ENCODE measurements at regions not wholly inside any gene's neighbourhood (a gene's known extent, or its start where the extent isn't known, plus 50 kb on each side); places are given as distances from the start of the nearest gene placed in this dataset.

DNA sequence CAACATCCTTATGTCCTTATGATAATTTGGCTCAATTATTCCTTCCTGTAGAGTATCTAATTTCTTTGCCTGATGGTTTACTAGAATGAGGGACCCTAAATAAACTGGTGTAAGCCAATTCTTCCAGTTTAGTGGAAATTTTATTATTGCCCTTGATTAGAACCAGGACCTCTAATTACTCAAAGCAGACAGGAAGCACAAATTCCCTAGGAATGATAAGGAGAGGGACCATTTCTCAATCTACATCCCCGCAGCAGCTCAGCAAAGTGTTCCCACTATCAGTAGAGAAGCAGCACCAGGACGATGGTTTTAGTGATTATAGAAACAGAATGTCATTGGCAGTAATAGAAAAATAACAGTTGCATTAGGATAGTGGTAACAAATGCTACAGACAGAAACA is 97.1 kb downstream of the PLPPR4 start:
- intact Hi-C loops (cut with DNase I, micrococcal nuclease): no loop called here
- DNase-seq (no peak), ATAC-seq (no peak)
- no peaks in the 10 kb centered on the region for H3K36me3 ChIP-seq (ENCODE audit: low read depth)
- no peak overlapping the region for H3K4me3 ChIP-seq
- no peaks in the 10 kb centered on the region for H3K9me3 ChIP-seq
- no peaks in the 10 kb centered on the region for H3K4me1 ChIP-seq (ENCODE audit: low read depth)
- TF ChIP-seq, protein P1, sequence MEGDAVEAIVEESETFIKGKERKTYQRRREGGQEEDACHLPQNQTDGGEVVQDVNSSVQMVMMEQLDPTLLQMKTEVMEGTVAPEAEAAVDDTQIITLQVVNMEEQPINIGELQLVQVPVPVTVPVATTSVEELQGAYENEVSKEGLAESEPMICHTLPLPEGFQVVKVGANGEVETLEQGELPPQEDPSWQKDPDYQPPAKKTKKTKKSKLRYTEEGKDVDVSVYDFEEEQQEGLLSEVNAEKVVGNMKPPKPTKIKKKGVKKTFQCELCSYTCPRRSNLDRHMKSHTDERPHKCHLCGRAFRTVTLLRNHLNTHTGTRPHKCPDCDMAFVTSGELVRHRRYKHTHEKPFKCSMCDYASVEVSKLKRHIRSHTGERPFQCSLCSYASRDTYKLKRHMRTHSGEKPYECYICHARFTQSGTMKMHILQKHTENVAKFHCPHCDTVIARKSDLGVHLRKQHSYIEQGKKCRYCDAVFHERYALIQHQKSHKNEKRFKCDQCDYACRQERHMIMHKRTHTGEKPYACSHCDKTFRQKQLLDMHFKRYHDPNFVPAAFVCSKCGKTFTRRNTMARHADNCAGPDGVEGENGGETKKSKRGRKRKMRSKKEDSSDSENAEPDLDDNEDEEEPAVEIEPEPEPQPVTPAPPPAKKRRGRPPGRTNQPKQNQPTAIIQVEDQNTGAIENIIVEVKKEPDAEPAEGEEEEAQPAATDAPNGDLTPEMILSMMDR (IDR thresholded peaks at IDR 0.05): no peak

DNA sequence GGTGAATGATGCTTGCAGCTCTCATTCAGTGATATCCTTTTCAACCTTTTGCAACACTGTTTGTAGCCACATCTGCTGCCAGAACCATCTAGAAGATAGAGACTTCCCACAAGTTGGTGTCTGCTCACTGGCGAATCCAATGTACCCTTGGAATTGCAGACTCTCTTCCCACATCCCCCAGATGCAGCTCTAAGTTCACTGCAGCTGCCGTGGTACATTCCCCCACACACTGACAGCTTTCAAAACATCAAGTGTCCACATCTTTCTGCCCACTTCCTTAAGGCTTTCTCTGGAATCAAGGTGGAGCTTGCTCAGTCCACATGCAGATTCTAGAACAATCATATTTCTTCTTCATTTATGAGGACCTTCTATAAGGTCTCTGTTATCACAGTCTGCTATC is 99.2 kb downstream of the PLPPR4 start:
- H3K9me3 ChIP-seq: no peaks in the 10 kb centered on the region
- TF ChIP-seq, protein P1 (IDR thresholded peaks at IDR 0.05): no peak
- no peak for DNase-seq
- no peaks in the 10 kb centered on the region for H3K4me1 ChIP-seq (ENCODE audit: low read depth)
- intact Hi-C loops (cut with DNase I, micrococcal nuclease): no loop called here
- no peak overlapping the region for H3K4me3 ChIP-seq
- no peaks in the 10 kb centered on the region for H3K36me3 ChIP-seq (ENCODE audit: low read depth)
- no peak for ATAC-seq

DNA sequence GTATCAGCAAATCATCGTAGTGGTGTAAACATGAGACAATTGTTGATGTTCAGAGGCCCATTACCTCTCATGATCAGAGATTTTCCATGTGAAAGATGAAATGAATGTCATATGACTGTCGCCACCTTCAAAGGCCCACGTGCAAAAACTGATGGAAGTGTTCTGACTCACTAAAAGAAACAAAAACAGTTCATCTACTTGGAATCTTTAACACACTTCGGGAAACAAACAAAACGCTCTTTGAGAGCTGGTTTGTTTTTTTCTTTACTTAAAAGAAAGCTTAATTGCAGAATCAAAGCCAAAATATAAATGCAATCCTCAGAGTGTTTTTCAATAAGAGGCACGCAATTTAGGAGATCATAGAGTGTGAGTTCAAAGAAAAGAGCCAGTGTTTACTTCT is 100.8 kb downstream of the PLPPR4 start:
- TF ChIP-seq, protein P1 (IDR thresholded peaks at IDR 0.05): no peak
- Histone ChIP-seq H3K4me1 (ENCODE audit: low read depth) (no peaks in the 10 kb centered on the region), H3K36me3 (ENCODE audit: low read depth) (no peaks in the 10 kb centered on the region), H3K9me3 (no peaks in the 10 kb centered on the region), H3K4me3 (no peak overlapping the region)
- intact Hi-C loops (cut with DNase I, micrococcal nuclease): no loop called here
- ATAC-seq (no peak), DNase-seq (no peak)

DNA sequence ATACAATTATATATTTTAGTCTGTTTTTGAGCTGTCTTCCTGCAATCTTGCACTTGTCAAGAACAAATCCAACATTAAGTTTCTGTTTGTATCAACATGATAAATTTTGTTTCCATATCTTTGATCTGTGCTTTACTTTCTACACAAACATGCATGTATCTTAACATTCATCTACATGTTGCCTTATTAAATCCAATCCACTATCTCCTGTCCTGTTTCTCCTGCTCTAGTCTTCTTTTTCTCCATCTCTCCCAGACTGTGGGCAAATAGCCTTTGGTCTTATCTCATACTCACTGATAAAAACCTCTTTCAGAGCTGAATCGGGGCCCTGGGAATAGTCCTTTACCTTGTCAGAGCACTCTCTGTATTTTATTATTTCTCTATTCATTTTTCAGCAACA is 101.3 kb downstream of the PLPPR4 start:
- TF ChIP-seq, protein P1 (IDR thresholded peaks at IDR 0.05): no peak
- DNase-seq: no peak
- ATAC-seq: no peak
- intact Hi-C loops (cut with DNase I, micrococcal nuclease): no loop called here
- H3K9me3 ChIP-seq: no peaks in the 10 kb centered on the region
- no peaks in the 10 kb centered on the region for H3K36me3 ChIP-seq (ENCODE audit: low read depth)
- no peaks in the 10 kb centered on the region for H3K4me1 ChIP-seq (ENCODE audit: low read depth)
- H3K4me3 ChIP-seq: no peak overlapping the region

DNA sequence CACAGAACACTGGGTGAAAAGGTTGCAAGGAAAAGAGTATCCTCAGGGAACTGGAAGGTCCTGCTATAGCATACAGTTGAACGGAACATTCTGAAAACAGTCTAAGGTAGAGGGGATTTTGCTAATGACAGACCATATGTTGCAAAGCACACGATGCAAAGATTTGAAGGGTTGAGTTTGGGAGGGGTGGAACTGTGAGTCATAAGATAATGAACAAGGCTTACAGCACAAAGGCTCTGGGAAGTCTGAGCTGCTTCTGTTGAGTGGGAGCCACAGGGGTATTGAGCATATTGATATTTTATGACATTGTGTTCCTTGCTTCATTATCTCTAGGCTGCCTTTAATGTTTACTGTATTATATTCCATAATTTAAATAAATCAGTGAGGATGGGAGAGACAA is 104.9 kb downstream of the PLPPR4 start:
- Histone ChIP-seq H3K36me3 (ENCODE audit: low read depth) (no peaks in the 10 kb centered on the region), H3K4me1 (ENCODE audit: low read depth) (no peaks in the 10 kb centered on the region), H3K4me3 (no peak overlapping the region), H3K9me3 (no peaks in the 10 kb centered on the region)
- ATAC-seq (no peak), DNase-seq (no peak)
- TF ChIP-seq, protein P1 (IDR thresholded peaks at IDR 0.05): no peak
- intact Hi-C loops (cut with DNase I, micrococcal nuclease): no loop called here

DNA sequence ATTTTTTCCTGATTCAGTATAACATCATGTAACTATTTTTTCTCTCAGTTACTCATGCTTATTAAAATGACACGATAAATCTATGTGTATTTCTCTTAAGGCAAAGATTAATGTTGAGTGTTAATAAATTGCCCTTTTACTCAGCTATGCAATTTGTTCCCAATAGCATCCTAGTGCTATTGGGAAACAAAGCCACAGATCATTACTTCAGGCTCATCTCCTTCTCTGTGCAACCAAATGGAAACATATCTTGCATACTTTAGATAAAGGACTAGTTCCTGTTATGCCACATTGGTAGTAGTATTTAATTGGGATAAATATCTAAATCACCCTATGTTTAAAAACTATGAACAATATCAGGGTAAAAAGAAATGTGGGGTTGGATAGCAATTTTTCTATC is 106.2 kb downstream of the PLPPR4 start:
- H3K36me3 ChIP-seq (ENCODE audit: low read depth): no peaks in the 10 kb centered on the region
- H3K4me1 ChIP-seq (ENCODE audit: low read depth): no peaks in the 10 kb centered on the region
- ATAC-seq (no peak), DNase-seq (no peak)
- TF ChIP-seq, protein P1 (IDR thresholded peaks at IDR 0.05): no peak
- intact Hi-C loops (cut with DNase I, micrococcal nuclease): no loop called here
- H3K9me3 ChIP-seq: no peaks in the 10 kb centered on the region
- no peak overlapping the region for H3K4me3 ChIP-seq

Data from mucosa of descending colon (tissue), 3 donors.